CD4-positive, alpha-beta T cell treated with Interleukin-12 subunit alpha and Interleukin-12 subunit beta, for 1 hour (primary cell): ENCODE measurements at regions not wholly inside any gene's neighbourhood (a gene's known extent, or its start where the extent isn't known, plus 50 kb on each side); places are given as distances from the start of the nearest gene placed in this dataset.

ENCODE experiments used
- DNase-seq: peaks from one replicate; pipeline ENCODE4 v3.0.0-alpha.2; 2020

DNA sequence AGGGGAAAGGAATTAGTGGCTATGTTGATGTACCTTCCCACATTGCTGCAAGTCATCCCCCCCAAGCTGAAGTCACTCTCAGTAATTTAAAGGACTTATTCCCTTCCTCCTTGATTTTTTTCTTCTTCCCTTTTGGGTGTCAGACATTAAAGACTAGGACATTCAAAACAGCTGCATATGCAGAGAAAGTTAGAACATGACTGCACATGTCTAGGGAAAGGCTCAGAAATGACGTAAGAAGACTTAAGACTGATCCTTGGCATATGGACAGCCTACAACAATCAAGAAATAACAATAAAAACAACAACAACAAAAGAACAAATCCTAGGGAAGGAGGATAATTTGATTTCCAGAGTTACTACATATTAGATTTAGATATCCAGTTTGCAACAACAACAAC is 997.5 kb downstream of the TLE4 start:
- DNase-seq, result no peak

GRCh38 chr9:80561526-80561925 is 989.8 kb downstream of the TLE4 start:
- DNase-seq, result no peak

DNA sequence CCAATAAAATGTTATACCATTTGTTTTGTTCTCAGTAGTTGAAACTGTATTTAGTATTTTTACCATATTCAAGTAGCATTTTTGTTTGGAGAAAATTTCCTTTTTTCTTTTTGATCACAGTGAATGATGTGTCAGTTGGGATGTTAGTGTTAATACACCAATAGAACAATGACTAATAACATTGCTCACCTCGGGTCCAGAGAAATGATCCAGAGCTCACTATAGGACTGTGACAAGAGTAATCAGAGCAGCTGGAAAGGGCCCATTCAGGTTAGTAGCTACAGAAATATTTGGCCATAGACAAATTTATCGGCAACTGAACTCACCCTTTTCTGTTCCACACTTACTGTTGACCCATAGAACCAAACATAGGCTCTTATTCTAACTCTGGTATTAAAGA is 989.2 kb downstream of the TLE4 start:
- no peak for DNase-seq

- DNase-seq, result no peak
Measured at GRCh38 chr9:80557256-80557655, 985.5 kb downstream of the TLE4 start.

GRCh38 chr9:80556631-80557030 is 984.9 kb downstream of the TLE4 start:
- no peak for DNase-seq

DNA sequence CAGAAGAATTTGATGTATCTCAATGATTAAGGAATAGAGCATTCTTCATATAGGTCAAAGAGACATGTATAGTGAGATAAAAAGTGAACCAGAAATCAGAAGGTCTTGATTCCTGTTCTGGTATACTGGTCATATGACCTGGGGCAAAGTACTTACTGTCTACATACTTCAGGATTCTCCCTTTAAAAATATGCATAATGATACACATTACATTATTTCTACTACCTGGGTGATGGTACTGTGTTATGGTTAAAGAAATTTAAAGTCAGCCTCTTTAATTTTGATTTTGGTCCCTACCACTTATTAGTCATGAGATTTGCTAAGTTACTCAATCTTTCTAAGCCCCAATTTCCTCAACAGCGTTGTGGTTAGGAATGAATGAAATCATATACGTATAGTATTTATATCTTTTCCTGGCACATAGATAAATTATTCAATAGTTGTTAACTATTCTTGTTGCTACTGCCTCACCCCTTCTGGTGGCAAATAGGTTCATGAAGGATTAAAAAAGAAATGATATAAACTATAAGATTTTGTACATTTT is 984.1 kb downstream of the TLE4 start:
- no peak for DNase-seq

GRCh38 chr9:80554856-80555255 is 983.1 kb downstream of the TLE4 start:
- no peak for DNase-seq

- DNase-seq, result no peak
Measured at GRCh38 chr9:80554301-80554700, 982.5 kb downstream of the TLE4 start.

GRCh38 chr9:80552931-80553330 is 981.2 kb downstream of the TLE4 start:
- DNase-seq, result no peak

DNA sequence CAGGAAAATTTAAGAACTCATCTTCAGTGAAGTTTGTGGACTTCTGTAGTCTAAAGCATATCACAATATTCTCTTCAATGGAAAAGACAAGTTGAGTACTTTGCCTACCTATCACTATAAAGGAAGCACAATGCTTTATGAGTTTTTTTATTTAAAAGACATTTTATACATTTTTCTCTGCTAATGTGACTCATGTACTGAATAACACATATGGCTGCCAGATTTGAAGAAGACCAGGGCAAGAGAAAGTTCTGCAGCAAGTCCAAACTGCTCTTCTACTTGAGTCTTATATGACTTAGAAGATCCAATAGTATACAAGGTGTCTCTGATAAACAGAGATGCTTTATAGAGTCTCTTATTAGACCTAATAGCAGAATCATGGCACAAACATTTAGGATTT is 978.4 kb downstream of the TLE4 start:
- DNase-seq, result no peak

GRCh38 chr9:80547613-80548012 is 975.8 kb downstream of the TLE4 start:
- no peak for DNase-seq

- no peak for DNase-seq
Measured at GRCh38 chr9:80540387-80540786, 968.6 kb downstream of the TLE4 start.

GRCh38 chr9:80538976-80539375 is 967.2 kb downstream of the TLE4 start:
- no peak for DNase-seq

- DNase-seq, result no peak
Measured at GRCh38 chr9:80522465-80522864, 950.7 kb downstream of the TLE4 start.

DNA sequence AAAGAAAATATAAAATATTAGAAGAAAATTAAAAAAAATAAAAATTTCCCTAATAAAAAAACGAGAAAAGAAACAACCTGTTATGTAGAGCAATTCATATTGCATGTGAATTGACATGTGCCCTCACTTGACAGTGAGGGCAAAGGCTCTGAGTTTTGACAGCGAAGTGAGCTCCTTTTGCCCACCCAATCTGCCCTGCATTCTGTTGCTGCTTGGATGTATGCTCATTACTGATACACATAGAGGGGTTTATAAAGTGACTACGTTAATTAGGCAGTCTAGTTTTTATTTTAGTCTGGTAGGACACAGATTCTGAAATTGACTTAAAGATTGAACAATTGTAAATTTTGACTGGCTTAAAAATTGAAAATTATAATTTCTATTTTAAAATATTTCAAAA is 949.4 kb downstream of the TLE4 start:
- DNase-seq, result no peak

GRCh38 chr9:80520231-80520630 is 948.5 kb downstream of the TLE4 start:
- no peak for DNase-seq

DNA sequence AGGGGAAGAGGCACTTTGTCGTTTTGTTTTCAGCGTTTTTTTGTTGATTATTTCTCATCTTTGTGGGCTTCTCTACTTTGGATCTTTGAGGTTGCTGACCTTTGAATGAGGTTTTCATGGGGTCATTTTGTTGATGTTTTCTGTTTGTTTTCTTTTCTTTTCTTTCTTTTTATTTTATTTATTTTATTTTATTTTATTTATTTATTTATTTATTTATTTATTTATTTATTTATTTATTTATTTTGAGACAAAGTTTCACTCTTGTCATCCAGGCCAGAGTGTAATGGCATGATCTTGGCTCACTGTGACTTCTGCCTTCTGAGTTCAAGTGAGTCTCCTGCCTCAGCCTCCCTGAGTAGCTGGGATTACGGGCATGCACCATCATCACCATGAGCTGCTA is 946.7 kb downstream of the TLE4 start:
- DNase-seq, result no peak

DNA sequence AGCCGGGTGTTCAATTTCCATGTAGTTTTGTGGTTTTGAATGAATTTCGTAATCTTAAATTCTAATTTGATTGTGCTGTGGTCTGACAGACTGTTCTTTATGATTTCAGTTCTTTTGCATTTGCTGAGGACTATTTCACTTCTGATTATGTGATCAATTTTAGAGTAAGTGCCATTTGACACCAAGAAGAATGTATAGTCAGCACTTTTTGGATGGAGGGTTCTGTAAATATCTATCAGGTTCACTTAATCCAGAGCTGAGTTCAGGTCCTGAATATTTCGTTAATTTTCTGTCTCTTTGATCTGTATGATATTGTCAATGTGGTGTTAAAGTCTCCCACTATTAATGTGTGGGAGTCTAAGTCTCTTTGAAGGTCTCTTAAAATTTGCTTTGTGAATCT is 944.9 kb downstream of the TLE4 start:
- DNase-seq, result no peak

- DNase-seq, result no peak
Measured at GRCh38 chr9:80509358-80509757, 937.6 kb downstream of the TLE4 start.

DNA sequence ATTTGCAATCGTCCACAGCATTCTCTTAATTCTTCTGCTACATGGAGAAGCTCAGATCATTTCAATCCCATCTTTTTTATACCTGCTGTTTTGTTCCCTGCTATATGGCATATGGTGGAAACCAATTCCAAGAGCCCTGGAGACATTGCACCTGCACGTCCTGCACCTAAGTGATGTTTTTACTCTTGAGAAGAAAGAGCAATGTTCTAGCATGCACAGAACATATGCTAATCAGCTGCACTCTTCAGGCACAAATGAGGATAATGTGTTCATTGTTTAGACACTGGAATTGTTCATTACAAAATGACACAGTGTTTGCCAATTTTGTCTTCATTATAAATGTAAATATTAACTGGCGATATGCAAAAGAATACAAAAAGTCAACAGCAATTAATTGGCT is 935.8 kb downstream of the TLE4 start:
- DNase-seq, result no peak

DNA sequence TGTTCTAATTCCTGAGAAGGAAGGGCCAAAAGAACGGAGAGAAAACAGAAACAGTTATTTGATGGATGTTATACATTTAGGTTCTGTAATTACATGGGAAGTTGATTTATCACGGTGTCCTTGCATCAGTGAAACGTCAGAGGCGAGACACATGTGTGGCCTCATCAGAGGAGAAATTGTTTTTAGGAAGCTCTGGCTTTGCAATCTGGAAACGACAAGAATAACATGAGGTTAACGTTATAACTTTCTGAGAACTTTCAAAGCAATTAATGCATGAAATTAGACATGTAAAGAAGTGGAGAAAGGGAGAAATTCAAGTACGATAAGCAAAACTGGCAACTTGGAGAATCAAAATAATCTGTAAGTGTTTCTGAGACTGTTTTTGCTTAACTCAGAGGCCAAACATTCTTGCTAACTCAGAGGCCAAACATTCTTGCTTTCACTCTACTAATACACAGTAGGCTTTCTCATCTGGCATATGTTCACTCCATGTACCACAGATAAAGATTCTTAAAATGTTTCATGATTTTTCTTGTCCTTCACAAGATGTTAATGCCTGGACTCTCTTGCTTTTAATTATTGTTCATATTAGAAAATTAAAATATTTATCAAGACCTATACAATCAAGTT is 933.0 kb downstream of the TLE4 start:
- DNase-seq, result no peak

- DNase-seq, result no peak
Measured at GRCh38 chr9:80503671-80504281, 932.0 kb downstream of the TLE4 start.

- DNase-seq, result no peak
Measured at GRCh38 chr9:80502306-80502705, 930.5 kb downstream of the TLE4 start.

GRCh38 chr9:80501635-80502034 is 929.9 kb downstream of the TLE4 start:
- DNase-seq, result no peak

DNA sequence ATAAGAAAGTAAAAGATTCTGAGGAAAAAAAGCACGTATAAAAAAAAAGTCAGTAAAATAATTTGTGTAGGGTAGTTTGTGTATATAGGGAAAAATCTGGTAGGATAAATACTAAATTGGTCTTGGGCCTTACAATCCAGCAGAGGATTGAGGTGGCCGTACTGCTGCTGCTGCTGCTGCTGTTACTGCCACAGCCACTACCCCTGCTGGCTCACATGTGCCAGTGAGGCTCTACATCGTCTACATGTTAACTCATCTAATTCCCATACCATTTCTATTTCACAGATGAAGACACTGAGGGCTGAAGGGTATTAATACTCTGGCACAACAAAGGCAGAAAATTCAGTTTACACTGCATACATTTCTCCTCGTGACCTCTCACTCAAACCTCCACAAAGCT is 928.5 kb downstream of the TLE4 start:
- DNase-seq, result no peak
